ACC112 (cell line): ENCODE measurements at regions not wholly inside any gene's neighbourhood (a gene's known extent, or its start where the extent isn't known, plus 50 kb on each side); places are given as distances from the start of the nearest gene placed in this dataset.
A peak's percentile ranks its signal among the peaks of the same experiment; 100 is the strongest.

Source experiments
- H2AFZ ChIP-seq: fragments of 200-600 bp; sonication (generic); one replicate; pipeline ENCODE4 v1.6.0; 2017; ENCODE audit warnings: antibody characterized with exemption, low read length; ENCODE audit not compliant: unreplicated experiment
- H3K27ac ChIP-seq: fragments of 200-600 bp; sonication (generic); 2 replicates; pipeline ENCODE4 v1.5.1; 2014; ENCODE audit warnings: low read depth, mild to moderate bottlenecking, antibody characterized with exemption, low read length, moderate library complexity
- H3K27me3 ChIP-seq: fragments of 200-600 bp; sonication (generic); 2 replicates; pipeline ENCODE4 v1.6.1; 2014; ENCODE audit warnings: mild to moderate bottlenecking, antibody characterized with exemption, low read length, moderate library complexity, mixed read lengths; ENCODE audit not compliant: insufficient read depth
- H3K36me3 ChIP-seq: fragments of 200-600 bp; sonication (generic); 2 replicates; pipeline ENCODE4 v1.6.1; 2016; ENCODE audit warnings: mild to moderate bottlenecking, antibody characterized with exemption, low read length, moderate library complexity, mixed read lengths; ENCODE audit not compliant: insufficient read depth
- H3K4me1 ChIP-seq: fragments of 200-600 bp; sonication (generic); one replicate; pipeline ENCODE4 v1.6.1; 2016; ENCODE audit warnings: low read length, mixed read lengths; ENCODE audit not compliant: insufficient read depth, unreplicated experiment, control insufficient read depth
- H3K4me3 ChIP-seq: fragments of 200-600 bp; sonication (generic); 2 replicates; pipeline ENCODE4 v1.5.1; 2014; ENCODE audit warnings: mild to moderate bottlenecking, low read depth, low read length
- H3K79me2 ChIP-seq: fragments of 200-600 bp; sonication (generic); one replicate; pipeline ENCODE4 v1.6.0; 2016; ENCODE audit warnings: low read length; ENCODE audit not compliant: control insufficient read depth, unreplicated experiment, insufficient read depth

GRCh38 chr11:80163011-80163410, 722.2 kb upstream of the TENM4 start:
- no peak overlapping the region for H2AFZ ChIP-seq
- no peaks in the 10 kb centered on the region for H3K4me1 ChIP-seq
- H3K27ac ChIP-seq: no peak overlapping the region
- H3K27me3 ChIP-seq: peaks cover 9% of the 10 kb centered on the region; the same call in 1 of the 2 replicates
- H3K79me2 ChIP-seq: no peaks in the 10 kb centered on the region
- H3K4me3 ChIP-seq: no peak overlapping the region
- no peaks in the 10 kb centered on the region for H3K36me3 ChIP-seq

- H2AFZ ChIP-seq: no peak overlapping the region
- H3K27me3 ChIP-seq: peaks cover 9% of the 10 kb centered on the region; the same call in 1 of the 2 replicates
- no peaks in the 10 kb centered on the region for H3K4me1 ChIP-seq
- no peaks in the 10 kb centered on the region for H3K79me2 ChIP-seq
- H3K4me3 ChIP-seq: no peak overlapping the region
- no peaks in the 10 kb centered on the region for H3K36me3 ChIP-seq
- H3K27ac ChIP-seq: no peak overlapping the region
Observed at GRCh38 chr11:80162387-80162786, 721.6 kb upstream of the TENM4 start.

GRCh38 chr11:80157447-80157846, 716.6 kb upstream of the TENM4 start:
- peaks cover 18% of the 10 kb centered on the region for H3K27me3 ChIP-seq
- no peaks in the 10 kb centered on the region for H3K4me1 ChIP-seq
- no peak overlapping the region for H2AFZ ChIP-seq
- H3K79me2 ChIP-seq: no peaks in the 10 kb centered on the region
- no peak overlapping the region for H3K27ac ChIP-seq
- H3K36me3 ChIP-seq: no peaks in the 10 kb centered on the region
- H3K4me3 ChIP-seq: no peak overlapping the region

GRCh38 chr11:80156062-80156461, 715.2 kb upstream of the TENM4 start:
- Histone ChIP-seq H3K4me1 (no peaks in the 10 kb centered on the region), H3K27me3 (peaks cover 22% of the 10 kb centered on the region), H2AFZ (no peak overlapping the region), H3K79me2 (no peaks in the 10 kb centered on the region), H3K27ac (no peak overlapping the region), H3K4me3 (no peak overlapping the region), H3K36me3 (no peaks in the 10 kb centered on the region)

GRCh38 chr11:80155412-80156017, 714.7 kb upstream of the TENM4 start:
- Histone ChIP-seq H3K27ac (no peak overlapping the region), H3K36me3 (no peaks in the 10 kb centered on the region), H3K4me1 (no peaks in the 10 kb centered on the region), H3K27me3 (peaks cover 22% of the 10 kb centered on the region), H2AFZ (no peak overlapping the region), H3K4me3 (no peak overlapping the region), H3K79me2 (no peaks in the 10 kb centered on the region)

- Histone ChIP-seq H3K4me3 (no peak overlapping the region), H3K27ac (no peak overlapping the region), H3K4me1 (no peaks in the 10 kb centered on the region), H3K79me2 (no peaks in the 10 kb centered on the region), H2AFZ (no peak overlapping the region), H3K36me3 (no peaks in the 10 kb centered on the region), H3K27me3 (no peaks in the 10 kb centered on the region; the same call in 1 of the 2 replicates)
Observed at GRCh38 chr11:80146232-80146631, 705.4 kb upstream of the TENM4 start.

GRCh38 chr11:80144897-80145594, 704.2 kb upstream of the TENM4 start:
- Histone ChIP-seq H3K27ac (no peak overlapping the region), H3K36me3 (no peaks in the 10 kb centered on the region), H2AFZ (no peak overlapping the region), H3K4me1 (no peaks in the 10 kb centered on the region), H3K27me3 (no peaks in the 10 kb centered on the region; the same call in 1 of the 2 replicates), H3K4me3 (no peak overlapping the region), H3K79me2 (no peaks in the 10 kb centered on the region)

GRCh38 chr11:80136991-80137390, 696.2 kb upstream of the TENM4 start:
- Histone ChIP-seq H2AFZ (no peak overlapping the region), H3K27ac (no peak overlapping the region), H3K27me3 (no peaks in the 10 kb centered on the region), H3K36me3 (no peaks in the 10 kb centered on the region), H3K79me2 (no peaks in the 10 kb centered on the region), H3K4me1 (no peaks in the 10 kb centered on the region), H3K4me3 (no peak overlapping the region)

- H3K27me3 ChIP-seq: no peaks in the 10 kb centered on the region
- H3K4me1 ChIP-seq: peaks cover 7% of the 10 kb centered on the region
- H3K36me3 ChIP-seq: no peaks in the 10 kb centered on the region
- H3K27ac ChIP-seq: no peak overlapping the region
- H2AFZ ChIP-seq: no peak overlapping the region
- no peaks in the 10 kb centered on the region for H3K79me2 ChIP-seq
- no peak overlapping the region for H3K4me3 ChIP-seq
Observed at GRCh38 chr11:80129396-80129795, 688.6 kb upstream of the TENM4 start.

GRCh38 chr11:80122211-80122610, 681.4 kb upstream of the TENM4 start:
- no peak overlapping the region for H2AFZ ChIP-seq
- H3K27ac ChIP-seq: no peak overlapping the region
- H3K4me1 ChIP-seq: peaks cover 7% of the 10 kb centered on the region
- no peaks in the 10 kb centered on the region for H3K79me2 ChIP-seq
- 0 out of 2 replicates have a peak overlapping the region, but pooled peaks have one; percentile 30 for H3K4me3 ChIP-seq
- H3K27me3 ChIP-seq: no peaks in the 10 kb centered on the region
- no peaks in the 10 kb centered on the region for H3K36me3 ChIP-seq

GRCh38 chr11:80118073-80118472, 677.2 kb upstream of the TENM4 start:
- Histone ChIP-seq H3K27ac (no peak overlapping the region), H3K27me3 (no peaks in the 10 kb centered on the region), H3K4me3 (no peak overlapping the region), H2AFZ (no peak overlapping the region), H3K36me3 (no peaks in the 10 kb centered on the region), H3K4me1 (no peaks in the 10 kb centered on the region), H3K79me2 (no peaks in the 10 kb centered on the region)
